Anterior cingulate cortex (tissue), 58 donors: ENCODE measurements at regions not wholly inside any gene's neighbourhood (a gene's known extent, or its start where the extent isn't known, plus 50 kb on each side); places are given as distances from the start of the nearest gene placed in this dataset.

Experiments used
- DNase-seq, 58 donors: peaks; one replicate each; lab custom pipeline; 2025; lab: John Stamatoyannopoulos, UW

DNA sequence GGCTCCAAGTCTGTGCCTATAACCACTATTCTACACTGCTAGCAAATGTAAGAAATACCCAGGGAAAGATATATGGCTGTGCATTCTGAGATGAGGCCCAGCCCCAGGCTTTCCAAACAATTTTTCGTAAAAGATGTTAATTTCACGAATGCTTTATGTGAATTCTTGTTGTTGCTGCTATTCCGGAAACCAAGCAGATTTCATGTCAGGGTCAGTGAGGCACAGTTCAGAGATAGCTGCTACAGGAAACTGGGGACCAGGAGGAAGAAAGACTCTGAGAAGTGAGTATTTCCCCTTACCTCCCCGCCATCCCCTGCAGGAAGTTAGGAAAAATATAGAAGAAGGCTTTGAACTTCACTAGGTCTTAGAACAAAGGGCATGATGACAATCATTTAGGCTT lies 84.7 kb upstream of the TP53I11 start:
- DNase-seq = no peak

DNA sequence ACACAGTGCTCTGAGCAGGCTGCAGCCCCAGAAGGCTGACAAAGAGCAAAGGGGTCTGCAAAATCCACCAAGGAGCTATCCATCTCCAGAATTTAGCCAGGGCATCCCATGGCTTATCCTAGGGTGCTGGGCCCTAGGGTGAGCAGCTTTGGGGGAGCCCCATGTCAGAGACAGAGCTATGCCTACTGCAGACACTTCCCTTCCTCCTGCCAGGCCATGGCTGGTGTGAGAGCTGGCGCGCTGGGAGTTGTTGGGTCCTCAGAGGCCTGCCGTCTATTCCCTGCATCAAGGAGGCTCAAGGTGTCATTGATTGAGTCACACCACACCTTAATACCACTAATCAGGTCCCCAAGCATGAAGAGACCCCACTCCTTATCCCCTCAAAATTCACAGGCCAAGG lies 85.3 kb upstream of the TP53I11 start:
- DNase-seq = no peak

DNA sequence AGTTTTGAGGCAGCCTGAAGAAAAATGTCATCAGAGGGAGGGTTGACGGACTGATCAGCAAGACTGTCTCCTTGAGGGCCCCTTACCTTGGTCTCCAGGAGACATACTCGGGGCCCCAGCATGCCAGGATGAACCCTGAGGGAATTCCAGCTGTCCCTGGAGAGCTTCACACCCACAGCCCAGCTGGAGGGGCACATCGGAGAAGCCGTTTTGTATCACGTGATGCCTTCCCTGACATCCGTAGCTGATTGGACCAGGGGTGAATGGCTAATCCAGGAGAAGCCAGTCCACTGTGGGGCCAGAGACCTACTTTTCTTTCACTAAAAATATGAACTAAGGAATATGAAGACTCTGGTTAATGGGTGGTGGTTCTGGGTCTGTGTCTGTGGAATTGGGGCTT lies 86.0 kb upstream of the TP53I11 start:
- DNase-seq = no peak

GRCh38 chr11:45037434-45038005 lies 86.8 kb upstream of the TP53I11 start:
- DNase-seq = no peak

DNA sequence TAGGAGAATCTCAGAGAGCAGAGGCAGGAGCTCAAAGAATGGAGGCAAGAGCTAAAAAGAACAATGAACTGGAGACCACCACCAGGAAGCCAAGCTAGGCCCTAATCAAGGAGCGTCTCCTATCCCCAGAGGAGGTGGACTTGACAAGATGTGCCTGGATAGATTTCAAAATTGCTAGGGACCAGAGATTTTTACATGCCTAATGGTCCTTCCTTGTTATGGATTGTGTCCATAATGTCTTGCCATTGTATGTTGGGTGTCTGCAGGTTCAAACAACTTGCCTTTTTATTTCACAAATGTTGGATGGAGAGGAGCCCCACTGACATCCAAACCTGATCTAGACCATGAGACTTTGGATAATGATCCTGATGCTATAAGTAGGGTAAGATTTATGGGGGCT lies 88.2 kb upstream of the TP53I11 start:
- no peak for DNase-seq

DNA sequence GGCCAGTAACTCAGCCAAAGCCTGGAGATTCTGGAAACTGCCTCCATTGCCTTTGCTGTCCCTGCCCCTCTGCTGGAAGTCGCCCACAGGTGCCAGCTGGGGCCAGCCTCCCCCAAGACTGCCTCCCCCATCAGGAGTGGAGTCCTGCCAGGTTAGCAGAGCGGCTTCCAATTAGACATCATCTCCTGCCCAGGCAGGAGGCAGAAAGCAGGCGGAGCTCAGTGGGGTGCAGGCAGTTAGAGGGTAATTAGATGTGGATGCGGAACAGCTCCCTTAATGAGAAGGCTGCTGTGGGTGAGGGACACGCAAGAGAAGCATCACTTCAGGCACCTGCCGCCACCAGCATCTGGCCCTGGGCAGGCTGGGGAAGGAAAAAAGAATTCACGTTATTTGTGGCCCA lies 90.9 kb upstream of the TP53I11 start:
- DNase-seq = peak in 12 of 58 donors; percentile 5 to 59 (median 26)

DNA sequence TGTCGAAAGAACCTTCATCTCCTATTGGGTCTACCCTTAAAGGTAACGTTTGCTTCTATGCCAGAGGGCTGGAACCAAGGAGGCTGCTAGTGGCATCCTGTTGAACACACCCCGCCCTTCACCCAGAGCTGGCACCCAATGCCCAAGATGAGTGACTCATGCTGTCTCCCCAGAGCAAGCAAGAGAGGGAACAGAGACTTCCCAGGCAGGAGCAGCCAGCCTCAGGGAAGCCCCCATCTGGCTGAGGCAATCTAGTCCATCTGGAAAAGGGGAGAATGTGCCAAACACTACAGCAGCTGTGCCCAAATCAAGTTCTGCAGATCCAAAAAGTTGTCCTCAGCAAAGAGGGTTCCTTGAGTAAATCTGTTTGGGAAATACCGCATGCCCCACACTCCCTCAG lies 91.9 kb upstream of the TP53I11 start:
- peak in 28 of 58 donors; percentile 10 to 82 (median 48) for DNase-seq

DNA sequence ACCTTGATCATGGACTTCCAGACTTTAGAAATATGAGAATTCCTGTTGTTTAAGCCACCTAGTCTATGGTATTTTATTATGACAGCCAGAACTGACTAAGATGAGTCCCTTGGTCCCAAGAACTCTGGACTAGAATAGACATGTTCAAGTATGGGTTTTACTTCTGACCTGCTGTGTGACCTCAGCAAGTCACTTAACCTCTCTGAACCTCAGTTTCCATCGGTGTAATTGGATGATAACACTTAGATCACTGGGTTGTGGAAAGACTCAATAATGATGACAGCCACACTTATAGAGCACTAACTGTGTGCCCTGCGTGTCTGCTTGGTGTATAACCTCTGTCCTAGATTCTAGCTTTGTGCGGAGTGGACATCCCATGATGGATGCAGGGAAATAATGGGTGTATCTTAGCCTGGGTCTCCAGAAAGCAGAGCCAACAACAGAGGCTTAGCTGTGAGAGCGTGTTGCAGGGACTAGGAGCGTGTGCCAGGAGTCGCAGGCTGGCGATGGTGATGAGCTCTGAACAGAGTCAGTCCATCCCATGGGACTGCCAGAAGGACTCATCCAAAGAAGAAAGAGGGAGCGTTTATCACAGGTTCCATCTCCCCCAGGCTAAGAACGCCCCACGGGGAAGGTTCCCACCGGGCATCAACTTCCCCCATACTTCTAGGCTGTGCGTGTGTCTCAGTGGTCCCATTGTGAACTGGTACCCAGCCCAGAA lies 93.2 kb upstream of the TP53I11 start:
- DNase-seq = no peak

DNA sequence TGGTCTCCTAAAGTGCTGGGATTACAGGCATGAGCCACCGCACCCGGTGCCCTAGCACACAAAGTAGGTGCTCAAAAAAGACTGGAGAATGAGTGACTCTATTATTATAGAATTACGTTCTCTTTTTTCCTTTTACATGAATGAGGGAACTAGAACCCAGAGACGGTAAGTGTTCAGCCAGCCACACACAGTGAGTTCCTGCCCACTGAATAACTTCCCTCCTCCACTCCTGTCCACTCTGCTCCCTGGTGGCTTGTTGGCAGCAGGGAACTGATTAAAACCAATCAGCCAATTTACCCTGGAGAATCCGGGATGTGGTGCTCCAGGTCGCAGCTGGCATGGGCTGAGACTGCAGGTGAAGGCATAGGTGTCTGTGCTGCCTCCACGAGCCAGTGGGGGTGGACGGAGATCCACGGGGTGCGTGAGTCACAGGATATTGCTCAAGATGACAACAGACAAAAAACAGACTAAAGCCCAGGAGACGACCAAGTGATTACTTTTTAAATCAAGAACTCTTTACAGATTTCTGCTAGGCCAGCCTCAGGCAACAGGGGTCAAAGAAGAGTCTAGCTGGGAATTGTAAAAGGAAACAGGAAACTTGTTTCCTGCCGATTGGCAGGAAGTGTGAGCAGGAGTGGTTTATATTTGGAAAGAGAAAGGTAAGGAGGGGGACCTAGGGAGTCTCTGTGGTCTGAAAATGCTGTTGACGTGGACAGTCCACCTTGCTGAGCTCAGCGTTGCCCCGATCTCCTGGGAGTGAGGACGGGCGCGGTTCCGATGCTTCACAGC lies 95.2 kb upstream of the TP53I11 start:
- peak in 7 of 58 donors; percentile 6 to 53 (median 18) for DNase-seq

DNA sequence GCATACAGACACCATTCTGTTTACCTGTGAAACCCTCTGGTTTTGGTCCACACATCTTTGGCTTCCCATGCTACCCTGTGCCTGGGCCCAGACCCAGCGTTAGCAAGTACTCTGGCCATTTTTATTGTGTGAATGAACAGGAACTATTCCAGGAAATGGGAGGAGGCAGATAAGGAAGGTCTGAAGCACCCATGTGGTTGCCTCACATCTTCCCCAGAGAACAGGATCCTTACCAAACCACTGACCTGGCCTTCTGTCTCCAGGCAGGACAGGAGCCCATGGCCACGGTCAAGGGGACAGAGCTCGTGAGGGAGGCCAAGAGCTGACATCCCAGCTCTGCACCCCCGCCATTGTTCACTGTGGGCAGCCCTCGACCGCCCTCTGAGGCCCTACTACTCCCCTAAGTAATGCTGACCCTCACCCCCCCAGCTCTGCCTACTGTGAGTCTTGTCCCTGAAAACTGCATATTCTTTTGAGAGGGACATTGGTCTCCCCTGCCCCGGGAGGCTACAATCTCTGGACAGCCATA lies 97.7 kb upstream of the TP53I11 start:
- DNase-seq = no peak

DNA sequence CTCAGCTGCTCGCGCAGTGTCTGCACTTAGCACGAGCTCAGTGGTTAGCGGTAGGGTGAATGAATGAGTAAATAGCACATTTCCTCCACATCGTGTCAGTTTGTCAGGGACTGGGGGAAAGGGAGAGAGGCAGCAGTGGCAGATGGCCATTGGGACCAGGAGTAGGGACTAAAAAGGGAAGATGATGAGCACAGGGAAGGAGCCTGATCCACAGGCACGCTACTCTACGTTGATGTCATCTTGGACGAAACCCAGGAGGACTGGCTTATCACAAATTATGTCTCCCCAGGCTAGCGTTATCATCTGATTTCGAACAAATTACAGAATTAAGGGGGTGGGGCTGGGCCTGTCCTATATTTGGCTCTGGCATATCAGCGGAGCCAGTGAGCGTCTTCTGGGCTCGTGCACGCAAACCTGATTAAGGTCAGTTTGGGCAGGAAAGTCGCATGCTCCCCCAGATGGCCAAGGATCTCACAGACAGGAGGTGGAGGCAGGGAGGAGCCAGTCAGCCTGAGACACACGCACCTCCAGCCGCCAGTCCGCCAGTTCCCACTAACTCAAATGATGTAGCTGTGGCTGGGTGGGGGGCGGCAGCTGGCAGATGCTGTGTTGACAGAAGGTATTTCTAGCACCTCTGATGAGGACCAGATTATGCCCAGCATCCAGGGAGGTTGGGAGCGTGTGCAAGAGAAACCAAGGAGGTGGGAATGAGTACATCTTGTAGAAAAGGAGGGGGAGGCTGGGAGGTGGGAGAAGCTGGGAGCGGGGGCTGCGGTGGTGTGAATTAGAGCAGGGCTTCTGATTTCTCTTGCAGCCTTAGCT lies 97.4 kb upstream of the PRDM11 start:
- peak in 7 of 58 donors; percentile 30 to 67 (median 52) for DNase-seq

GRCh38 chr11:45050111-45050510 lies 96.3 kb upstream of the PRDM11 start:
- DNase-seq = no peak

DNA sequence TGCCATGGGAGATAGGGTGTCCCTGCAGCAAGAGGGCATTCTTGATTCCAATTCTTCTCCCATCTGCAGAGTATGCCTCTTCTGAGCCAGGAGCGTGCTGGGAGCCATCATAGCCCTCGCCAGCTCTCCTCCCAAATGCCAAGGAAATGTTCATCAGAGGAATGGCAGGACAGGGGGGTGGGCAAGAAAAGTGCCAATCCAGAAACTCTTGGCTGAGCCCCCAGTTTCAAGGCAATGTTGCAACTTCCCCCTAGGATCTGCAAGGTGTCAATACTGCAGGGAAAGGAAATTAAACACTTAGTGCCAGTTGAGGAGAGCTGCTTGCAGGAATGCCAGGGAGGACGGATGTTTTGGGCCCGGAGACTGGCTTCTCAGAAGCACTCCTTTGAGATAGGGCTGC lies 94.8 kb upstream of the PRDM11 start:
- DNase-seq = peak in 2 of 58 donors; percentile 7 to 37

DNA sequence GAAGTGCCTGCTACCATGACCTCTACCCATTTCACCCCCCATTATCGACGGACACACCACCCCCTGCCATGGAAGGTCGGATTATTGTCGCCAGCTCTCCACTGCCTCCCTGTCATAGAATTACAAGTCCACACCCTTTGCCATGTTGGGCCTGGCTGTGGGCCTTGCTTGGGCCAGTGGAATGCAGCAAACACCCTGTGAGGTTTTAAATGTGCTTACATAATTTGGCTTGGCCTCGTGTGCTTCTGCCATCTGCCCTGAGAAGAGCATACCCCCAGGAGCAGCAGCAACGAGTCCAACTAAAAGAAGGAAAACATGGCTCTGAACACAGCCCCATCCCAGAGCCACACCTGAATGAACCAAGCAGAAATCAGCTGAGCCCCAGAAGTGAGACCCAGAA lies 94.1 kb upstream of the PRDM11 start:
- no peak for DNase-seq

DNA sequence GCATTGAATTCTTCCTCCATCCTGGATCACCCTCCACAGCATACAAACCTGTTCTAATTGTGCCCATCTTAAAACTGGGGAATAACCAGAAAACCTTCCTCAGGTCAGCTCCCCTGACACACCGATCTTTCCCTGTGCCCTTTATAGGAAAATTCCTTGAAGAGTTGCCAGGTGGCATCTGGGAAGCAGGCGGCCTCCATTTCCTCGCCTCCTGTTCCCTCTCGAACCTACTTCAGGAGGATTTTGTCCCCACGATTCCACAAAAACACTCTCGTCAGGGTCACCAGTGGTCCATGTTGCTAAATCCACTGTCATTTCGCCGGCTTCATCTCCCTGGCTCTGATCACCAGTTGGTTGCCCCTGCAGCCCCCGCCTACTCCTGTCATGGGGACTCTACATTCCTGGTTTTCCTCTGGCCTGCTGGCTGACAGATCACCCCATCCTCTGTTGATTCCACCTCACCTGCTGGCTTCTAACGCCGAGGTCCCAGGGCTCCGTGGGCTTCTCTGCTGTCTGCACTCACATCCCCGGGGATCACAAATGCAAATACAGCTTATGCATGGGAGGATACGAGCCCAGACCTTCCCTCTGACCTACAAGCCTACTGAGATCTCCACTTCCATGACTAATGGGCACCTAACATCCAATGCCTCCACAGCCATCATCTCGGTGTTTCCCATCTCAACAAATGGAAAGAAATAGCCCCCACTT lies 92.5 kb upstream of the PRDM11 start:
- no peak for DNase-seq

- DNase-seq = no peak
These were observed 91.5 kb upstream of the PRDM11 start for GRCh38 chr11:45054956-45055355.

DNA sequence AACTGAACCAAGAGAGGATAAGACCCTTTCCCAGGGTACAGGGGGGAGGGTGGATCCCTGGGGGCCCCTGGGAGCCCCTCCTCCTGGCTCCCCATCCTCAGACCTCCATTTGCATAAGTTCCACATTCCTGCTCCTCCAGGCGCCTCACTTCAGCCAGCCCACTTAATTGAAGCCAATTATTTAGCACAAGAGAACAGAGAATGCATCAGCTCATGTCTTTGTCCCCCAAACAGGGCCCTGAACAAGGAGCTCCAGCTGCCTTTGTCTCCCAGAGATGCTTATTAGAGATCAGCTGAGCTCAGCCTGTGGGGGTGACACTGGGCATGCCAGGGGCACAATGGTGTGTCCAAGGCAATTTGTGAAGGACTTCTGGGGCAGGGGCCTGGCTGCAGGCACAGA lies 89.9 kb upstream of the PRDM11 start:
- no peak for DNase-seq

GRCh38 chr11:45057938-45058646 lies 88.3 kb upstream of the PRDM11 start:
- no peak for DNase-seq

GRCh38 chr11:45058647-45058950 lies 87.8 kb upstream of the PRDM11 start:
- no peak for DNase-seq
